ENCODE measurements at regions not wholly inside any gene's neighbourhood (a gene's known extent, or its start where the extent isn't known, plus 50 kb on each side); places are given as distances from the start of the nearest gene placed in this dataset.

- H3K4me3 Mint-ChIP-seq = no peak overlapping the region
Observed at GRCh38 chr5:14034963-14035362, 90.5 kb upstream of the DNAH5 start.

More at GRCh38 chr5:14034963-14035362, 90.5 kb upstream of the DNAH5 start:
- Histone ChIP-seq H2AFZ (ENCODE audit: low read length) (no peak overlapping the region), H3K4me2 (ENCODE audit: insufficient read depth, insufficient read length, low read length) (no peak overlapping the region), H3K23ac (ENCODE audit: insufficient read length, low read depth, low read length) (no peak overlapping the region), H3K79me2 (ENCODE audit: insufficient read depth, low read length) (no peaks in the 10 kb centered on the region; the same call in 1 of the 2 replicates), H3K56ac (ENCODE audit: insufficient read length, low read depth, low read length) (no peak overlapping the region), H4K20me1 (ENCODE audit: control insufficient read depth, insufficient read depth, insufficient read length) (no peaks in the 10 kb centered on the region), H3K9me3 (ENCODE audit: control insufficient read depth, low read depth, low read length) (no peaks in the 10 kb centered on the region), H3K79me1 (ENCODE audit: insufficient read depth, low read depth, low read length, poor library complexity, severe bottlenecking) (no peaks in the 10 kb centered on the region), H2BK15ac (ENCODE audit: low read depth, low read length) (no peak overlapping the region), H3K27ac (ENCODE audit: insufficient read length, low read depth, low read length) (no peak overlapping the region), H2BK20ac (ENCODE audit: low read depth, low read length, poor library complexity, severe bottlenecking) (no peak overlapping the region), H3K9ac (ENCODE audit: extremely low read depth, insufficient read length, low read length) (no peak overlapping the region), H3K4ac (ENCODE audit: low read depth, low read length) (no peak overlapping the region; the same call in 1 of the 2 replicates), H3K14ac (ENCODE audit: insufficient read depth, low read length) (peak overlapping the region; percentile 27; the same call in 1 of the 2 replicates), H3T11ph (ENCODE audit: low read length) (no peak overlapping the region), H2AK5ac (ENCODE audit: insufficient read length, low read length) (no peak overlapping the region), H3K23me2 (ENCODE audit: insufficient read length, low read depth, low read length, poor library complexity, severe bottlenecking) (peaks cover 6% of the 10 kb centered on the region), H4K8ac (replicated peaks; ENCODE audit: insufficient read length, low read depth, low read length) (no peak overlapping the region), H2BK120ac (ENCODE audit: low read depth, low read length, poor library complexity, severe bottlenecking) (no peak overlapping the region), H3K4me1 (ENCODE audit: insufficient read depth, low read length) (peaks cover 14% of the 10 kb centered on the region; the same call in 1 of the 2 replicates), H3K27me3 (ENCODE audit: insufficient read depth, low read length) (peaks cover 2% of the 10 kb centered on the region; the same call in 1 of the 2 replicates), H2BK5ac (ENCODE audit: insufficient read length, low read length) (no peak overlapping the region), H4K91ac (ENCODE audit: insufficient read length, low read depth, low read length) (no peak overlapping the region), H3K18ac (ENCODE audit: insufficient read length, low read depth, low read length) (peak overlapping the region; percentile 10), H2BK12ac (ENCODE audit: insufficient read length, low read depth, low read length) (no peak overlapping the region), H4K5ac (ENCODE audit: insufficient read length, low read depth, low read length) (no peak overlapping the region)
- no CpG with 5 or more reads among the region's 3 CpGs for WGBS (ENCODE audit: extremely low coverage, insufficient read length, low lambda C conversion rate)
- no peak for DNase-seq
- Mint-ChIP-seq H3K9me3 (no peaks in the 10 kb centered on the region), H3K4me1 (peaks cover 37 to 39% of the 10 kb centered on the region in 2 experiments), H3K27me3 (ENCODE audit: low read depth) (peaks cover 16% of the 10 kb centered on the region), H3K27ac (peak overlapping the region in 2 of 3 experiments; percentile 29 to 55; a peak in 3 of 7 replicates), H3K36me3 (ENCODE audit: insufficient read depth in 1 of 3, low read depth in 3 of 3) (no peaks in the 10 kb centered on the region; a peak in 2 of 7 replicates)
- TF ChIP-seq, protein P1, sequence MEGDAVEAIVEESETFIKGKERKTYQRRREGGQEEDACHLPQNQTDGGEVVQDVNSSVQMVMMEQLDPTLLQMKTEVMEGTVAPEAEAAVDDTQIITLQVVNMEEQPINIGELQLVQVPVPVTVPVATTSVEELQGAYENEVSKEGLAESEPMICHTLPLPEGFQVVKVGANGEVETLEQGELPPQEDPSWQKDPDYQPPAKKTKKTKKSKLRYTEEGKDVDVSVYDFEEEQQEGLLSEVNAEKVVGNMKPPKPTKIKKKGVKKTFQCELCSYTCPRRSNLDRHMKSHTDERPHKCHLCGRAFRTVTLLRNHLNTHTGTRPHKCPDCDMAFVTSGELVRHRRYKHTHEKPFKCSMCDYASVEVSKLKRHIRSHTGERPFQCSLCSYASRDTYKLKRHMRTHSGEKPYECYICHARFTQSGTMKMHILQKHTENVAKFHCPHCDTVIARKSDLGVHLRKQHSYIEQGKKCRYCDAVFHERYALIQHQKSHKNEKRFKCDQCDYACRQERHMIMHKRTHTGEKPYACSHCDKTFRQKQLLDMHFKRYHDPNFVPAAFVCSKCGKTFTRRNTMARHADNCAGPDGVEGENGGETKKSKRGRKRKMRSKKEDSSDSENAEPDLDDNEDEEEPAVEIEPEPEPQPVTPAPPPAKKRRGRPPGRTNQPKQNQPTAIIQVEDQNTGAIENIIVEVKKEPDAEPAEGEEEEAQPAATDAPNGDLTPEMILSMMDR (conservative IDR thresholded peaks at IDR 0.05) = no peak

Data from H9 (cell line).